ENCODE measurements at regions not wholly inside any gene's neighbourhood (a gene's known extent, or its start where the extent isn't known, plus 50 kb on each side); places are given as distances from the start of the nearest gene placed in this dataset.

GRCh38 chr14:71648725-71649124 lies 283.5 kb upstream of the RGS6 start:
- DNase-seq, result no peak

GRCh38 chr14:71650187-71650755 lies 282.0 kb upstream of the RGS6 start:
- DNase-seq, result no peak

GRCh38 chr14:71651228-71651627 lies 281.0 kb upstream of the RGS6 start:
- DNase-seq, result no peak

- DNase-seq, result no peak
These were observed 279.9 kb upstream of the RGS6 start for GRCh38 chr14:71652368-71652767.

- DNase-seq, result no peak
These were observed 277.4 kb upstream of the RGS6 start for GRCh38 chr14:71654810-71655209.

- no peak for DNase-seq
These were observed 273.9 kb upstream of the RGS6 start for GRCh38 chr14:71658261-71658860.

GRCh38 chr14:71659159-71659558 lies 273.1 kb upstream of the RGS6 start:
- DNase-seq, result peak in 1 of 2 experiments; percentile 1

- no peak for DNase-seq
These were observed 270.8 kb upstream of the RGS6 start for GRCh38 chr14:71661441-71661840.

- DNase-seq, result no peak
These were observed 269.9 kb upstream of the RGS6 start for GRCh38 chr14:71662291-71662790.

- no peak for DNase-seq
These were observed 267.1 kb upstream of the RGS6 start for GRCh38 chr14:71665157-71665556.

- no peak for DNase-seq
These were observed 266.4 kb upstream of the RGS6 start for GRCh38 chr14:71665781-71666180.

- DNase-seq, result no peak
These were observed 265.6 kb upstream of the RGS6 start for GRCh38 chr14:71666571-71667145.

GRCh38 chr14:71668186-71668912 lies 263.9 kb upstream of the RGS6 start:
- no peak for DNase-seq

GRCh38 chr14:71672596-71672995 lies 259.6 kb upstream of the RGS6 start:
- no peak for DNase-seq

GRCh38 chr14:71675126-71675899 lies 256.9 kb upstream of the RGS6 start:
- DNase-seq, result no peak

GRCh38 chr14:71675900-71676287 lies 256.3 kb upstream of the RGS6 start:
- DNase-seq, result no peak

GRCh38 chr14:71680736-71681387 lies 251.4 kb upstream of the RGS6 start:
- DNase-seq, result no peak

- DNase-seq, result no peak
These were observed 249.9 kb upstream of the RGS6 start for GRCh38 chr14:71682337-71682736.

- DNase-seq, result no peak
These were observed 247.9 kb upstream of the RGS6 start for GRCh38 chr14:71684323-71684722.

- no peak for DNase-seq
These were observed 245.6 kb upstream of the RGS6 start for GRCh38 chr14:71686677-71687076.

- no peak for DNase-seq
These were observed 244.9 kb upstream of the RGS6 start for GRCh38 chr14:71687166-71687831.

- no peak for DNase-seq
These were observed 243.7 kb upstream of the RGS6 start for GRCh38 chr14:71688576-71688975.

All from SHP77 (cell line).